ENCODE measurements at regions not wholly inside any gene's neighbourhood (a gene's known extent, or its start where the extent isn't known, plus 50 kb on each side); places are given as distances from the start of the nearest gene placed in this dataset.
"Not testable (repeated sequence)": the region's sequence is repeated elsewhere in the genome, so short reads cannot be mapped to it uniquely, and the experiment has no call there.

- TF ChIP-seq CTCF (IDR thresholded peaks at IDR 0.05; ENCODE audit: low read depth, low read length), result no peak
- Histone ChIP-seq H3K27me3 (ENCODE audit: control insufficient read depth, insufficient read depth, low read length) (no peaks in the 10 kb centered on the region), H3K9me3 (ENCODE audit: control insufficient read depth, insufficient read depth, low read length) (no peaks in the 10 kb centered on the region; the same call in 1 of the 2 replicates), H3K4me3 (ENCODE audit: low read depth, low read length) (no peak overlapping the region), H3K27ac (ENCODE audit: low read depth, low read length) (no peak overlapping the region)
- CTCF ChIA-PET, result no interaction called here
- POLR2A ChIA-PET, result no interaction called here
- DNase-seq (ENCODE audit: low read depth, low spot score), result no peak
These were observed 138.9 kb upstream of the SVIL start for GRCh38 chr10:29773675-29774091.

GRCh38 chr10:29772403-29772802, 137.6 kb upstream of the SVIL start:
- Histone ChIP-seq H3K4me3 (ENCODE audit: low read depth, low read length) (no peak overlapping the region), H3K9me3 (ENCODE audit: control insufficient read depth, insufficient read depth, low read length) (no peaks in the 10 kb centered on the region), H3K27ac (ENCODE audit: low read depth, low read length) (no peak overlapping the region), H3K27me3 (ENCODE audit: control insufficient read depth, insufficient read depth, low read length) (no peaks in the 10 kb centered on the region)
- TF ChIP-seq CTCF (IDR thresholded peaks at IDR 0.05; ENCODE audit: low read depth, low read length), result no peak
- ChIA-PET CTCF (interaction anchor here (0.7 kb wide), 1 partner anchor 70 kb away, joined by 7 read pairs; no protein-coding TSS in a partner anchor), POLR2A (no interaction called here)
- no peak for DNase-seq (ENCODE audit: low read depth, low spot score)

- no peak for DNase-seq (ENCODE audit: low read depth, low spot score)
- H3K9me3 ChIP-seq (ENCODE audit: control insufficient read depth, insufficient read depth, low read length), result no peaks in the 10 kb centered on the region
- TF ChIP-seq CTCF (IDR thresholded peaks at IDR 0.05; ENCODE audit: low read depth, low read length), result no peak
- CTCF ChIA-PET, result no interaction called here
- H3K4me3 ChIP-seq (ENCODE audit: low read depth, low read length), result no peak overlapping the region
- POLR2A ChIA-PET, result no interaction called here
- no peak overlapping the region for H3K27ac ChIP-seq (ENCODE audit: low read depth, low read length)
- no peaks in the 10 kb centered on the region for H3K27me3 ChIP-seq (ENCODE audit: control insufficient read depth, insufficient read depth, low read length)
These were observed 136.6 kb upstream of the SVIL start for GRCh38 chr10:29771376-29771775.

- H3K27me3 ChIP-seq (ENCODE audit: control insufficient read depth, insufficient read depth, low read length); H3K4me3 ChIP-seq (ENCODE audit: low read depth, low read length); H3K9me3 ChIP-seq (ENCODE audit: control insufficient read depth, insufficient read depth, low read length); CTCF ChIA-PET; DNase-seq (ENCODE audit: low read depth, low spot score); H3K27ac ChIP-seq (ENCODE audit: low read depth, low read length); POLR2A ChIA-PET: not testable (repeated sequence)
These were observed 134.5 kb upstream of the SVIL start for GRCh38 chr10:29769277-29769676.

GRCh38 chr10:29767968-29768367, 133.2 kb upstream of the SVIL start:
- Histone ChIP-seq H3K9me3 (ENCODE audit: control insufficient read depth, insufficient read depth, low read length) (no peaks in the 10 kb centered on the region), H3K27me3 (ENCODE audit: control insufficient read depth, insufficient read depth, low read length) (no peaks in the 10 kb centered on the region), H3K4me3 (ENCODE audit: low read depth, low read length) (no peak overlapping the region), H3K27ac (ENCODE audit: low read depth, low read length) (no peak overlapping the region)
- ChIA-PET CTCF (no interaction called here), POLR2A (no interaction called here)
- no peak for TF ChIP-seq CTCF (IDR thresholded peaks at IDR 0.05; ENCODE audit: low read depth, low read length)
- no peak for DNase-seq (ENCODE audit: low read depth, low spot score)

- Histone ChIP-seq H3K27ac (ENCODE audit: low read depth, low read length) (no peak overlapping the region), H3K27me3 (ENCODE audit: control insufficient read depth, insufficient read depth, low read length) (no peaks in the 10 kb centered on the region), H3K9me3 (ENCODE audit: control insufficient read depth, insufficient read depth, low read length) (no peaks in the 10 kb centered on the region), H3K4me3 (ENCODE audit: low read depth, low read length) (no peak overlapping the region)
- CTCF ChIA-PET, result no interaction called here
- POLR2A ChIA-PET, result interaction anchor here (0.6 kb wide), 1 partner anchor 139 kb away, joined by 6 read pairs; no protein-coding TSS in a partner anchor
- DNase-seq (ENCODE audit: low read depth, low spot score), result no peak
- no peak for TF ChIP-seq CTCF (IDR thresholded peaks at IDR 0.05; ENCODE audit: low read depth, low read length)
These were observed 132.0 kb upstream of the SVIL start for GRCh38 chr10:29766753-29767152.
